ENCODE measurements at regions not wholly inside any gene's neighbourhood (a gene's known extent, or its start where the extent isn't known, plus 50 kb on each side); places are given as distances from the start of the nearest gene placed in this dataset.

- Histone ChIP-seq H3K4me2 (ENCODE audit: insufficient read depth, low read length) (no peak overlapping the region), H3K36me3 (ENCODE audit: control insufficient read depth in 2 of 2, extremely low read depth in 1 of 2, insufficient read depth in 2 of 2, low read length in 2 of 2) (no peaks in the 10 kb centered on the region), H3K27ac (ENCODE audit: insufficient read depth, low read depth, low read length) (no peak overlapping the region), H3K4me3 (replicated peaks in 1 of 3; ENCODE audit: insufficient read depth in 1 of 3, low read depth in 1 of 3, low read length in 3 of 3) (no peak overlapping the region), H4K20me1 (replicated peaks; ENCODE audit: control insufficient read depth, extremely low read depth, insufficient read depth, low read length) (no peaks in the 10 kb centered on the region), H3K79me2 (ENCODE audit: control insufficient read depth, insufficient read depth, low read length) (no peaks in the 10 kb centered on the region), H2AFZ (ENCODE audit: low read depth, low read length) (no peak overlapping the region), H3K9me3 (replicated peaks; ENCODE audit: control insufficient read depth, insufficient read depth, low read length) (no peaks in the 10 kb centered on the region), H3K4me1 (ENCODE audit: control insufficient read depth, extremely low read depth, insufficient read depth, low read length) (peaks cover 6% of the 10 kb centered on the region), H3K9me1 (replicated peaks; ENCODE audit: control insufficient read depth, extremely low read depth, insufficient read depth, low read length) (no peaks in the 10 kb centered on the region), H3K9ac (replicated peaks; ENCODE audit: extremely low read depth, insufficient read depth, low read length) (no peak overlapping the region), H3K27me3 (ENCODE audit: control insufficient read depth in 2 of 2, insufficient read depth in 2 of 2, low read length in 2 of 2) (peaks cover 0 to 4% of the 10 kb centered on the region in 2 experiments)
- BruUV-seq (replicated peaks), result no TSS peak
- CTCF ChIA-PET, result no interaction called here
- TF ChIP-seq MAX (IDR thresholded peaks at IDR 0.05; ENCODE audit: insufficient read depth, insufficient read length) (no peak), EZH2 (IDR thresholded peaks at IDR 0.05; ENCODE audit: borderline replicate concordance, low read depth, low read length, severe bottlenecking) (no peak), GATA2 (IDR thresholded peaks at IDR 0.05; ENCODE audit: insufficient read depth, insufficient read length, low read depth, low read length) (no peak), FOS (IDR thresholded peaks at IDR 0.05; ENCODE audit: borderline replicate concordance, insufficient read depth, low read length) (no peak), MYC (IDR thresholded peaks at IDR 0.05; ENCODE audit: low read depth, low read length) (no peak), POLR2AphosphoS5 (IDR thresholded peaks at IDR 0.05; ENCODE audit: insufficient read depth, low read depth, low read length) (no peak), CTCF (IDR thresholded peaks at IDR 0.05; ENCODE audit: extremely low read depth in 1 of 2, insufficient read depth in 1 of 2, low read depth in 1 of 2, low read length in 2 of 2) (no peak), POLR2A (IDR thresholded peaks at IDR 0.05; ENCODE audit: low read depth, low read length) (no peak), JUN (IDR thresholded peaks at IDR 0.05; ENCODE audit: borderline replicate concordance, insufficient read depth, insufficient read length, low read depth) (no peak)
- no peak for DNase-seq (ENCODE audit: low read depth, low spot score)
- dilution Hi-C loops (cut with MboI; ENCODE audit: extremely low pct_ligation_motif_present, low sequenced_read_pairs), result no loop called here
- intact Hi-C loops (cut with micrococcal nuclease), result no loop called here
- FAIRE-seq, result no peak
- POLR2A ChIA-PET, result interaction anchor here (0.5 kb wide), 1 partner anchor 114 kb away, joined by 3 read pairs; no protein-coding TSS in a partner anchor
These were observed 478.3 kb upstream of the RUNX1 start for GRCh38 chr21:35527358-35527757.

All from endothelial cell of umbilical vein (primary cell).